ENCODE measurements at regions not wholly inside any gene's neighbourhood (a gene's known extent, or its start where the extent isn't known, plus 50 kb on each side); places are given as distances from the start of the nearest gene placed in this dataset.

- no peak for DNase-seq (ENCODE audit: low read depth)
These were observed 53.4 kb upstream of the ZKSCAN2 start for GRCh38 chr16:25311039-25311438.
